ENCODE measurements at regions not wholly inside any gene's neighbourhood (a gene's known extent, or its start where the extent isn't known, plus 50 kb on each side); places are given as distances from the start of the nearest gene placed in this dataset.

GRCh38 chr19:28419312-28419711, 793.6 kb downstream of the UQCRFS1 start:
- no peak for TF ChIP-seq POLR2A (IDR thresholded peaks at IDR 0.05)
- TF ChIP-seq CTCF (IDR thresholded peaks at IDR 0.05) = no peak
